H1 (cell line): ENCODE measurements at regions not wholly inside any gene's neighbourhood (a gene's known extent, or its start where the extent isn't known, plus 50 kb on each side); places are given as distances from the start of the nearest gene placed in this dataset.

Source experiments
- CTCF ChIA-PET: fragments of 300-600 bp; sonication (Branson Sonifier 250); formaldehyde crosslinking; loops from one replicate; lab custom pipeline; 2021; ENCODE audit not compliant: partially characterized antibody; lab: Charles Lee
- POLR2A ChIA-PET: fragments of 300-600 bp; sonication (Branson Sonifier 250); formaldehyde crosslinking; loops from one replicate; lab custom pipeline; 2021; ENCODE audit warnings: inconsistent platforms; ENCODE audit not compliant: partially characterized antibody; lab: Charles Lee
- DNase-seq, 2 experiments: peaks; one replicate each; pipeline versions ENCODE4 v3.0.0 to v3.0.0-alpha.2; 2010 to 2022; ENCODE audit warnings: low spot score in 2 of 2, low read depth in 1 of 2, mixed read lengths in 1 of 2
- FAIRE-seq: peaks from 2 replicates; lab custom pipeline; 2011; peaks lifted over from hg19 to GRCh38; lab: Jason Lieb, UNC
- H2AFZ ChIP-seq: 2 replicates; pipeline ENCODE4 v1.8.1; 2012; ENCODE audit warnings: low read length, inconsistent platforms
- H2AK5ac ChIP-seq: 2 replicates; pipeline ENCODE4 v1.6.1; 2013; ENCODE audit warnings: low read depth, low read length
- H2BK120ac ChIP-seq: replicated peaks from 2 replicates; pipeline ENCODE3; 2013; ENCODE audit warnings: low read depth, low read length, inconsistent platforms
- H2BK12ac ChIP-seq: 2 replicates; pipeline ENCODE4 v1.6.1; 2013; ENCODE audit warnings: low read depth, low read length
- H2BK15ac ChIP-seq: 2 replicates; pipeline ENCODE4 v1.6.1; 2013; ENCODE audit warnings: low read length
- H2BK20ac ChIP-seq: 2 replicates; pipeline ENCODE4 v1.6.1; 2013; ENCODE audit warnings: low read length
- H2BK5ac ChIP-seq: 2 replicates; pipeline ENCODE4 v1.6.1; 2013; ENCODE audit warnings: low read depth, low read length
- H3K14ac ChIP-seq: 2 replicates; pipeline ENCODE4 v1.6.1; 2013; ENCODE audit warnings: inconsistent platforms; ENCODE audit not compliant: insufficient read length
- H3K18ac ChIP-seq: 2 replicates; pipeline ENCODE4 v1.6.1; 2013; ENCODE audit warnings: low read length; ENCODE audit errors: extremely low read depth
- H3K23ac ChIP-seq: 2 replicates; pipeline ENCODE4 v1.6.1; 2013; ENCODE audit warnings: inconsistent platforms; ENCODE audit not compliant: insufficient read length
- H3K23me2 ChIP-seq: 2 replicates; pipeline ENCODE4 v1.6.1; 2013; ENCODE audit warnings: low read depth, low read length
- H3K27ac ChIP-seq: 2 replicates; pipeline ENCODE4 v1.6.1; 2011; ENCODE audit warnings: low read depth, low read length, inconsistent platforms
- H3K27me3 ChIP-seq, 4 experiments: replicated peaks in 1 of 4; 1 replicate in 1 of 4; 2 replicates in 3 of 4; pipeline versions ENCODE4 v1.6.1 to v1.8.1; 2011 to 2013; ENCODE audit warnings: low read length in 3 of 4, mild to moderate bottlenecking in 3 of 4, inconsistent platforms in 2 of 4, mixed read lengths in 2 of 4, moderate library complexity in 1 of 4; ENCODE audit not compliant: control insufficient read depth in 3 of 4, insufficient read depth in 3 of 4; ENCODE audit errors: extremely low read depth in 1 of 4
- H3K36me3 ChIP-seq, 4 experiments: 2 replicates each; pipeline versions ENCODE4 v1.6.1 to v1.8.1; 2011 to 2013; ENCODE audit warnings: mild to moderate bottlenecking in 4 of 4, low read length in 3 of 4, moderate library complexity in 2 of 4, control low read depth in 1 of 4, inconsistent platforms in 1 of 4; ENCODE audit not compliant: insufficient read depth in 4 of 4, control insufficient read depth in 2 of 4
- H3K4ac ChIP-seq: replicated peaks from 2 replicates; pipeline ENCODE3; 2013; ENCODE audit warnings: low read length, low read depth, mixed read lengths, inconsistent platforms; ENCODE audit not compliant: insufficient read length
- H3K4me1 ChIP-seq, 4 experiments: replicated peaks in 1 of 4; 1 replicate in 1 of 4; 2 replicates in 3 of 4; pipeline versions ENCODE4 v1.6.1 to v1.8.1; 2011 to 2013; ENCODE audit warnings: low read length in 3 of 4, inconsistent platforms in 2 of 4, mixed read lengths in 1 of 4; ENCODE audit not compliant: insufficient read depth in 4 of 4, control insufficient read depth in 3 of 4
- H3K4me2 ChIP-seq, 2 experiments: 2 replicates each; pipeline versions ENCODE4 v1.6.1 to v1.8.1; 2011 to 2013; ENCODE audit warnings: low read depth in 2 of 2, low read length in 2 of 2, control low read depth in 1 of 2, inconsistent platforms in 1 of 2, mild to moderate bottlenecking in 1 of 2; ENCODE audit not compliant: insufficient read depth in 1 of 2
- H3K4me3 ChIP-seq, 4 experiments: fragments of 200-600, 300-600 bp in 1 of 4; sonication (generic), shearing (Covaris generic), sonication (Bioruptor Twin) in 1 of 4; 2 replicates each; pipeline versions ENCODE4 v1.5.1 to v1.8.1; 2011 to 2016; ENCODE audit warnings: low read length in 4 of 4, low read depth in 3 of 4, control low read depth in 2 of 4, inconsistent platforms in 2 of 4, mild to moderate bottlenecking in 2 of 4, mixed read lengths in 1 of 4, moderate library complexity in 1 of 4; ENCODE audit not compliant: insufficient read depth in 2 of 4; ENCODE audit errors: extremely low read depth in 1 of 4
- H3K56ac ChIP-seq: replicated peaks from 2 replicates; pipeline ENCODE3; 2013; ENCODE audit warnings: low read depth, mild to moderate bottlenecking, mixed read lengths, low read length, inconsistent platforms; ENCODE audit not compliant: insufficient read length
- H3K79me1 ChIP-seq: 2 replicates; pipeline ENCODE4 v1.6.1; 2013; ENCODE audit warnings: low read depth, low read length, control low read depth
- H3K79me2 ChIP-seq, 2 experiments: 2 replicates each; pipeline versions ENCODE4 v1.6.1 to v1.8.1; 2012 to 2013; ENCODE audit warnings: low read length in 2 of 2, mild to moderate bottlenecking in 2 of 2, inconsistent platforms in 1 of 2; ENCODE audit not compliant: insufficient read depth in 2 of 2, control insufficient read depth in 1 of 2
- H3K9ac ChIP-seq, 4 experiments: replicated peaks in 1 of 4; 1 replicate in 1 of 4; 2 replicates in 3 of 4; pipeline versions ENCODE4 v1.6.1 to v1.8.1; 2011 to 2013; ENCODE audit warnings: low read depth in 3 of 4, low read length in 3 of 4, control low read depth in 2 of 4, mild to moderate bottlenecking in 2 of 4, moderate library complexity in 2 of 4, inconsistent platforms in 1 of 4; ENCODE audit errors: extremely low read depth in 1 of 4
- H3K9me3 ChIP-seq, 2 experiments: 2 replicates each; pipeline versions ENCODE4 v1.6.1 to v1.8.1; 2012 to 2013; ENCODE audit warnings: mild to moderate bottlenecking in 2 of 2, moderate library complexity in 2 of 2, control low read depth in 1 of 2, inconsistent platforms in 1 of 2, low read depth in 1 of 2, low read length in 1 of 2, mixed read lengths in 1 of 2; ENCODE audit not compliant: insufficient read depth in 2 of 2
- H4K20me1 ChIP-seq, 2 experiments: replicated peaks in 1 of 2; 2 replicates each; pipeline versions ENCODE3 to v1.8.1; 2011 to 2013; ENCODE audit warnings: inconsistent platforms in 2 of 2, low read length in 2 of 2, mild to moderate bottlenecking in 1 of 2; ENCODE audit not compliant: insufficient read depth in 2 of 2, control insufficient read depth in 1 of 2
- H4K5ac ChIP-seq: 2 replicates; pipeline ENCODE4 v1.6.1; 2013; ENCODE audit warnings: low read length, low read depth, mixed read lengths, inconsistent platforms; ENCODE audit not compliant: insufficient read length
- H4K8ac ChIP-seq: 2 replicates; pipeline ENCODE4 v1.8.0; 2013; ENCODE audit warnings: mild to moderate bottlenecking, moderate library complexity, low read length, inconsistent platforms; ENCODE audit not compliant: insufficient read depth; ENCODE audit errors: extremely low read depth
- H4K91ac ChIP-seq: replicated peaks from 2 replicates; pipeline ENCODE3; 2013; ENCODE audit warnings: low read length, mixed read lengths, inconsistent platforms; ENCODE audit not compliant: insufficient read length
- CHD1 ChIP-seq: IDR thresholded peaks from 2 replicates; pipeline ENCODE4 v1.6.1; 2012; ENCODE audit warnings: low read depth, low read length, improper control_type of control experiment
- POLR2A ChIP-seq, 2 experiments: IDR thresholded peaks; 1 replicate in 1 of 2; 2 replicates in 1 of 2; pipeline ENCODE4 v1.6.1; 2011; ENCODE audit warnings: low read depth in 2 of 2, low read length in 2 of 2, mild to moderate bottlenecking in 2 of 2; ENCODE audit errors: control extremely low read depth in 1 of 2
- POLR2AphosphoS5 ChIP-seq: IDR thresholded peaks from 2 replicates; pipeline ENCODE4 v1.6.1; 2011; ENCODE audit warnings: low read depth, low read length
- SIRT6 ChIP-seq: IDR thresholded peaks from one replicate; pipeline ENCODE4 v1.7.1; 2012; ENCODE audit warnings: low read length, inconsistent platforms
- SUZ12 ChIP-seq: fragments of 200-600 bp; sonication (generic); IDR thresholded peaks from 2 replicates; pipeline ENCODE4 v1.6.1; 2012; ENCODE audit warnings: mild to moderate bottlenecking, inconsistent platforms, low read length, moderate library complexity, mixed read lengths
- TBP ChIP-seq: IDR thresholded peaks from 2 replicates; pipeline ENCODE4 v1.6.1; 2011; ENCODE audit warnings: low read depth, low read length, improper control_type of control experiment
- ZNF274 ChIP-seq: IDR thresholded peaks from 2 replicates; pipeline ENCODE4 v1.7.0; 2012; ENCODE audit warnings: low read length, borderline replicate concordance; ENCODE audit errors: extremely low read depth
- whole genome bisulfite sequencing, 2 experiments: shearing (Covaris generic) in 1 of 2; methylation state at CpG; one replicate each; pipeline versions ENCODE4 v1.1.6 to v1.1.7; 2013 to 2015; ENCODE audit warnings: low lambda C conversion rate in 2 of 2, mixed read lengths in 2 of 2, inconsistent platforms in 1 of 2, low coverage in 1 of 2, missing lambda C conversion rate in 1 of 2; ENCODE audit not compliant: insufficient replicate concordance in 2 of 2, insufficient coverage in 1 of 2, insufficient read length in 1 of 2; ENCODE audit errors: extremely low coverage in 1 of 2, missing lambda C conversion rate in 1 of 2; 5-methylcytosine and 5-hydroxymethylcytosine counted together

- DNase-seq, result no peak
- Histone ChIP-seq H3K18ac (no peak overlapping the region), H3K27me3 (no peaks in the 10 kb centered on the region; a peak in 1 of 7 replicates), H3K9me3 (no peaks in the 10 kb centered on the region), H3K36me3 (no peaks in the 10 kb centered on the region), H2AK5ac (no peak overlapping the region), H3K23ac (no peak overlapping the region), H4K5ac (no peak overlapping the region), H2BK12ac (no peak overlapping the region), H2BK20ac (no peak overlapping the region), H2BK120ac (no peak overlapping the region), H2BK5ac (no peak overlapping the region), H3K4me1 (peaks cover 0 to under 1% (median 0%) of the 10 kb centered on the region in 4 experiments; a peak in 2 of 7 replicates), H3K4me3 (no peak overlapping the region), H4K20me1 (no peaks in the 10 kb centered on the region), H3K79me2 (no peaks in the 10 kb centered on the region), H4K91ac (no peak overlapping the region), H4K8ac (no peak overlapping the region), H3K56ac (no peak overlapping the region)
- 46% methylated on average over 2 of the region's 2 CpGs; no CpG with 5 or more reads in 1 of the 2 experiments for WGBS, 2 experiments
- TF ChIP-seq POLR2A (IDR thresholded peaks at IDR 0.05; ENCODE audit: control extremely low read depth in 1 of 2, low read depth in 2 of 2, low read length in 2 of 2), result no peak
- TF ChIP-seq POLR2AphosphoS5, result no peak
- no peak for TF ChIP-seq TBP
- no peak for TF ChIP-seq SUZ12
- TF ChIP-seq SIRT6, result no peak
- TF ChIP-seq ZNF274, result no peak
- TF ChIP-seq CHD1, result no peak
- TF ChIP-seq, all 59 proteins: peak for 0
- no peak overlapping the region for H2BK15ac ChIP-seq
- H3K27ac ChIP-seq, result no peak overlapping the region
- H2AFZ ChIP-seq, result no peak overlapping the region
- H3K14ac ChIP-seq, result no peak overlapping the region
- ChIA-PET POLR2A (interaction anchor here (1.3 kb wide), 1 partner anchor 134 kb away, joined by 3 read pairs; the partner anchor contains the start of gene ERCC6L2), CTCF (interaction anchor here (0.8 to 2.9 kb wide), 3 partner anchors 10 to 61 kb away, joined by 3 to 13 read pairs (median 6); no protein-coding TSS in a partner anchor)
- H3K23me2 ChIP-seq, result no peaks in the 10 kb centered on the region
- no peak overlapping the region for H3K9ac ChIP-seq
- H3K4me2 ChIP-seq, result no peak overlapping the region
- no peak overlapping the region for H3K4ac ChIP-seq
- H3K79me1 ChIP-seq, result no peaks in the 10 kb centered on the region
- no peak for FAIRE-seq
These were observed 133.9 kb upstream of the ERCC6L2 start for GRCh38 chr9:95741631-95742030.
